H9 (cell line): ENCODE measurements at regions not wholly inside any gene's neighbourhood (a gene's known extent, or its start where the extent isn't known, plus 50 kb on each side); places are given as distances from the start of the nearest gene placed in this dataset.

Experiments used
- DNase-seq: peaks from one replicate; pipeline ENCODE4 v3.0.0-alpha.2; 2017
- H2AFZ ChIP-seq: one replicate; pipeline ENCODE4 v1.6.1; 2013; ENCODE audit warnings: mild to moderate bottlenecking, low read length, control low read depth, moderate library complexity
- H2AK5ac ChIP-seq: 2 replicates; pipeline ENCODE4 v1.6.1; 2013; ENCODE audit warnings: low read length, control low read depth, mixed read lengths; ENCODE audit not compliant: insufficient read length
- H2BK120ac ChIP-seq: one replicate; pipeline ENCODE4 v1.6.1; 2013; ENCODE audit warnings: low read depth, mild to moderate bottlenecking, low read length, control low read depth, inconsistent platforms; ENCODE audit not compliant: poor library complexity, severe bottlenecking
- H2BK12ac ChIP-seq: 2 replicates; pipeline ENCODE4 v1.6.1; 2013; ENCODE audit warnings: low read length, control low read depth, mixed read lengths, low read depth; ENCODE audit not compliant: insufficient read length
- H2BK15ac ChIP-seq: 2 replicates; pipeline ENCODE4 v1.6.1; 2013; ENCODE audit warnings: low read depth, low read length, control low read depth
- H2BK20ac ChIP-seq: one replicate; pipeline ENCODE4 v1.6.1; 2013; ENCODE audit warnings: low read depth, mild to moderate bottlenecking, low read length, control low read depth, inconsistent platforms; ENCODE audit not compliant: poor library complexity, severe bottlenecking
- H2BK5ac ChIP-seq: 2 replicates; pipeline ENCODE4 v1.6.1; 2013; ENCODE audit warnings: low read length, control low read depth, mixed read lengths; ENCODE audit not compliant: insufficient read length
- H3K14ac ChIP-seq: 2 replicates; pipeline ENCODE4 v1.6.1; 2013; ENCODE audit warnings: low read length, control low read depth; ENCODE audit not compliant: insufficient read depth
- H3K18ac ChIP-seq: 2 replicates; pipeline ENCODE4 v1.6.1; 2013; ENCODE audit warnings: low read depth, mild to moderate bottlenecking, mixed read lengths, low read length, control low read depth; ENCODE audit not compliant: insufficient read length
- H3K23ac ChIP-seq: 2 replicates; pipeline ENCODE4 v1.6.1; 2013; ENCODE audit warnings: low read length, control low read depth, mixed read lengths, low read depth; ENCODE audit not compliant: insufficient read length
- H3K23me2 ChIP-seq: 2 replicates; pipeline ENCODE4 v1.6.1; 2013; ENCODE audit warnings: low read depth, mild to moderate bottlenecking, mixed read lengths, low read length, control low read depth; ENCODE audit not compliant: insufficient read length, poor library complexity, severe bottlenecking
- H3K27ac ChIP-seq: 2 replicates; pipeline ENCODE4 v1.5.1; 2013; ENCODE audit warnings: low read length, control low read depth, mixed read lengths, low read depth; ENCODE audit not compliant: insufficient read length
- H3K27me3 ChIP-seq: 2 replicates; pipeline ENCODE4 v1.6.1; 2013; ENCODE audit warnings: low read length, control low read depth, inconsistent platforms; ENCODE audit not compliant: insufficient read depth
- H3K4ac ChIP-seq: 2 replicates; pipeline ENCODE4 v1.6.1; 2013; ENCODE audit warnings: low read depth, mild to moderate bottlenecking, control low read depth, inconsistent platforms, low read length, moderate library complexity
- H3K4me1 ChIP-seq: 2 replicates; pipeline ENCODE4 v1.6.1; 2013; ENCODE audit warnings: low read length, control low read depth, inconsistent platforms; ENCODE audit not compliant: insufficient read depth
- H3K4me2 ChIP-seq: 2 replicates; pipeline ENCODE4 v1.6.1; 2013; ENCODE audit warnings: low read length, control low read depth, mixed read lengths; ENCODE audit not compliant: insufficient read length, insufficient read depth
- H3K56ac ChIP-seq: 2 replicates; pipeline ENCODE4 v1.6.1; 2013; ENCODE audit warnings: low read depth, mild to moderate bottlenecking, mixed read lengths, low read length, control low read depth; ENCODE audit not compliant: insufficient read length
- H3K79me1 ChIP-seq: 2 replicates; pipeline ENCODE4 v1.6.1; 2013; ENCODE audit warnings: low read depth, mild to moderate bottlenecking, moderate library complexity, low read length, control low read depth, inconsistent platforms; ENCODE audit not compliant: insufficient read depth, poor library complexity, severe bottlenecking
- H3K79me2 ChIP-seq: 2 replicates; pipeline ENCODE4 v1.6.1; 2013; ENCODE audit warnings: low read length, control low read depth, inconsistent platforms; ENCODE audit not compliant: insufficient read depth
- H3K9ac ChIP-seq: 2 replicates; pipeline ENCODE4 v1.6.1; 2013; ENCODE audit warnings: low read length, control low read depth, mixed read lengths; ENCODE audit not compliant: insufficient read length; ENCODE audit errors: extremely low read depth
- H3K9me3 ChIP-seq: one replicate; pipeline ENCODE4 v1.6.1; 2013; ENCODE audit warnings: low read depth, low read length, inconsistent platforms; ENCODE audit not compliant: control insufficient read depth
- H3T11ph ChIP-seq: one replicate; pipeline ENCODE4 v1.6.1; 2013; ENCODE audit warnings: mild to moderate bottlenecking, low read length, control low read depth, inconsistent platforms
- H4K20me1 ChIP-seq: one replicate; pipeline ENCODE4 v1.6.1; 2013; ENCODE audit not compliant: control insufficient read depth, insufficient read length, insufficient read depth
- H4K5ac ChIP-seq: 2 replicates; pipeline ENCODE4 v1.6.1; 2013; ENCODE audit warnings: low read depth, mild to moderate bottlenecking, mixed read lengths, low read length, control low read depth; ENCODE audit not compliant: insufficient read length
- H4K8ac ChIP-seq: replicated peaks from 2 replicates; pipeline ENCODE4 v1.6.1; 2013; ENCODE audit warnings: low read length, control low read depth, mixed read lengths, low read depth; ENCODE audit not compliant: insufficient read length
- H4K91ac ChIP-seq: 2 replicates; pipeline ENCODE4 v1.6.1; 2013; ENCODE audit warnings: low read depth, mild to moderate bottlenecking, moderate library complexity, mixed read lengths, low read length, control low read depth; ENCODE audit not compliant: insufficient read length
- H3K27ac Mint-ChIP-seq, 3 experiments: 2 replicates in 2 of 3; 3 replicates in 1 of 3; pipeline ENCODE4 v1.8.0; 2020 to 2021; ENCODE audit warnings: mixed read lengths in 3 of 3, mild to moderate bottlenecking in 1 of 3, moderate library complexity in 1 of 3
- H3K27me3 Mint-ChIP-seq: 2 replicates; pipeline ENCODE4 v1.8.0; 2021; ENCODE audit warnings: low read depth, mild to moderate bottlenecking, moderate library complexity, mixed read lengths
- H3K36me3 Mint-ChIP-seq, 3 experiments: 2 replicates in 2 of 3; 3 replicates in 1 of 3; pipeline ENCODE4 v1.8.0; 2020 to 2021; ENCODE audit warnings: low read depth in 3 of 3, mixed read lengths in 3 of 3; ENCODE audit not compliant: insufficient read depth in 1 of 3
- H3K4me1 Mint-ChIP-seq, 2 experiments: 2 replicates each; pipeline ENCODE4 v1.8.0; 2020; ENCODE audit warnings: mixed read lengths in 2 of 2
- H3K4me3 Mint-ChIP-seq, 2 experiments: 2 replicates in 1 of 2; 3 replicates in 1 of 2; pipeline ENCODE4 v1.8.0; 2020 to 2021; ENCODE audit warnings: mild to moderate bottlenecking in 2 of 2, mixed read lengths in 2 of 2, moderate library complexity in 1 of 2
- H3K9me3 Mint-ChIP-seq, 2 experiments: 2 replicates in 1 of 2; 3 replicates in 1 of 2; pipeline ENCODE4 v1.8.0; 2020; ENCODE audit warnings: mild to moderate bottlenecking in 2 of 2, mixed read lengths in 2 of 2, moderate library complexity in 1 of 2
- CTCF ChIP-seq: fragments of 200-600 bp; sonication (generic); conservative IDR thresholded peaks from 3 replicates; pipeline ENCODE4 v1.8.0; 2021; ENCODE audit warnings: antibody characterized with exemption, mild to moderate bottlenecking
- WGBS: extraction: QIAGEN DNeasy Blood & Tissue Kit; methylation state at CpG from one replicate; pipeline ENCODE4 v1.1.7; 2013; ENCODE audit warnings: missing lambda C conversion rate, low lambda C conversion rate, mixed read lengths; ENCODE audit not compliant: insufficient read length; ENCODE audit errors: extremely low coverage; 5-methylcytosine and 5-hydroxymethylcytosine counted together

GRCh38 chr1:209364716-209365115, 218.8 kb upstream of the CAMK1G start:
- H3K9me3 Mint-ChIP-seq, result no peaks in the 10 kb centered on the region; a peak in 2 of 5 replicates
- Histone ChIP-seq H3K23ac (no peak overlapping the region), H4K5ac (no peak overlapping the region), H3K18ac (no peak overlapping the region), H3K27ac (no peak overlapping the region), H3K23me2 (no peaks in the 10 kb centered on the region), H4K8ac (no peak overlapping the region), H3K9me3 (no peaks in the 10 kb centered on the region), H4K91ac (no peak overlapping the region), H3K56ac (no peak overlapping the region), H2BK12ac (no peak overlapping the region), H3K4me2 (no peak overlapping the region), H2BK15ac (no peak overlapping the region), H3K79me2 (no peaks in the 10 kb centered on the region), H2BK120ac (no peak overlapping the region), H3K14ac (no peak overlapping the region), H3T11ph (no peak overlapping the region), H2AFZ (no peak overlapping the region), H3K9ac (no peak overlapping the region), H3K4ac (no peak overlapping the region), H3K27me3 (no peaks in the 10 kb centered on the region), H2BK20ac (no peak overlapping the region), H3K4me1 (peaks cover 10% of the 10 kb centered on the region), H2BK5ac (no peak overlapping the region), H2AK5ac (no peak overlapping the region), H3K79me1 (no peaks in the 10 kb centered on the region), H4K20me1 (no peaks in the 10 kb centered on the region)
- peaks cover 13 to 24% of the 10 kb centered on the region in 2 experiments for H3K4me1 Mint-ChIP-seq
- H3K4me3 Mint-ChIP-seq, result no peak overlapping the region
- peaks cover 0 to 6% (median 2%) of the 10 kb centered on the region in 3 experiments; a peak in 1 of 7 replicates for H3K36me3 Mint-ChIP-seq
- TF ChIP-seq CTCF, result no peak
- no peak for DNase-seq
- H3K27me3 Mint-ChIP-seq, result no peaks in the 10 kb centered on the region; the same call in 1 of the 2 replicates
- no peak overlapping the region for H3K27ac Mint-ChIP-seq
- no CpG with 5 or more reads among the region's 3 CpGs for WGBS
